IMR-90 (cell line): ENCODE measurements at regions not wholly inside any gene's neighbourhood (a gene's known extent, or its start where the extent isn't known, plus 50 kb on each side); places are given as distances from the start of the nearest gene placed in this dataset.

ENCODE experiments used
- ATAC-seq: fragments of 200-7000 bp; cut with Tn5 transposase; 2 replicates; pipeline ENCODE4 v1.9.1; 2020; ENCODE audit warnings: low read depth, mild to moderate bottlenecking, moderate library complexity
- BruUV-seq: library from RNA; stranded (reverse); fragments of 400-500 nt; replicated peaks from 2 replicates; lab custom pipeline; 2021; lab: Mats Ljungman, UMichigan
- CTCF ChIA-PET: fragments of 300-600 bp; formaldehyde crosslinking; extraction: SDS; loops from one replicate; lab custom pipeline; 2021; ENCODE audit warnings: antibody characterized with exemption; lab: Yijun Ruan, JAX
- POLR2A ChIA-PET: fragments of 300-600 bp; sonication (Branson Sonifier 250); formaldehyde crosslinking; loops from one replicate; lab custom pipeline; 2022; ENCODE audit warnings: antibody characterized with exemption; ENCODE audit not compliant: unreplicated experiment; lab: Charles Lee
- DNase-seq: peaks from one replicate; pipeline ENCODE4 v3.0.0; 2013
- H2AFZ ChIP-seq: replicated peaks from 2 replicates; pipeline ENCODE3; 2013; ENCODE audit warnings: low read length, mild to moderate bottlenecking; ENCODE audit not compliant: poor library complexity
- H2AK5ac ChIP-seq: 2 replicates; pipeline ENCODE4 v1.6.1; 2013; ENCODE audit warnings: low read depth, low read length, inconsistent platforms
- H2AK9ac ChIP-seq: replicated peaks from 2 replicates; pipeline ENCODE3; 2013; ENCODE audit warnings: mild to moderate bottlenecking, low read depth, low read length, moderate library complexity; ENCODE audit not compliant: poor library complexity
- H2BK120ac ChIP-seq: 2 replicates; pipeline ENCODE4 v1.6.1; 2013; ENCODE audit warnings: low read depth, low read length, inconsistent platforms
- H2BK15ac ChIP-seq: 3 replicates; pipeline ENCODE4 v1.6.1; 2013; ENCODE audit warnings: low read depth, low read length, inconsistent platforms
- H2BK20ac ChIP-seq: 2 replicates; pipeline ENCODE4 v1.6.1; 2013; ENCODE audit warnings: low read depth, mild to moderate bottlenecking, inconsistent platforms, low read length, moderate library complexity
- H2BK5ac ChIP-seq: 2 replicates; pipeline ENCODE4 v1.6.1; 2013; ENCODE audit warnings: mild to moderate bottlenecking, low read depth, low read length, inconsistent platforms; ENCODE audit not compliant: poor library complexity, severe bottlenecking
- H3K14ac ChIP-seq: replicated peaks from 2 replicates; pipeline ENCODE4 v1.6.1; 2013; ENCODE audit warnings: low read depth, low read length, inconsistent platforms
- H3K18ac ChIP-seq: 2 replicates; pipeline ENCODE4 v1.6.1; 2013; ENCODE audit warnings: low read depth, low read length, control low read depth
- H3K23ac ChIP-seq: 2 replicates; pipeline ENCODE4 v1.6.1; 2013; ENCODE audit warnings: low read depth, low read length, inconsistent platforms
- H3K27ac ChIP-seq: 2 replicates; pipeline ENCODE4 v1.5.1; 2013; ENCODE audit warnings: mild to moderate bottlenecking, control low read depth, low read length; ENCODE audit not compliant: insufficient read depth
- H3K27me3 ChIP-seq: 2 replicates; pipeline ENCODE4 v1.6.1; 2013; ENCODE audit warnings: low read length; ENCODE audit not compliant: control insufficient read depth, insufficient read depth
- H3K36me3 ChIP-seq: 2 replicates; pipeline ENCODE4 v1.6.1; 2013; ENCODE audit warnings: low read length, mixed read lengths; ENCODE audit not compliant: control insufficient read depth, insufficient read depth
- H3K4ac ChIP-seq: 2 replicates; pipeline ENCODE4 v1.6.1; 2013; ENCODE audit warnings: low read depth, low read length, inconsistent platforms
- H3K4me1 ChIP-seq: 2 replicates; pipeline ENCODE4 v1.6.1; 2013; ENCODE audit warnings: low read length, mixed read lengths; ENCODE audit not compliant: control insufficient read depth, insufficient read depth
- H3K4me2 ChIP-seq: 2 replicates; pipeline ENCODE4 v1.6.1; 2013; ENCODE audit warnings: low read depth, mild to moderate bottlenecking, control low read depth, low read length, moderate library complexity
- H3K4me3 ChIP-seq: 2 replicates; pipeline ENCODE4 v1.5.1; 2013; ENCODE audit warnings: low read depth, mild to moderate bottlenecking, control low read depth, low read length, moderate library complexity; ENCODE audit not compliant: insufficient read depth
- H3K56ac ChIP-seq: 2 replicates; pipeline ENCODE4 v1.6.1; 2013; ENCODE audit warnings: low read length, inconsistent platforms; ENCODE audit not compliant: insufficient read depth; ENCODE audit errors: extremely low read depth
- H3K79me1 ChIP-seq, 2 experiments: 2 replicates each; pipeline ENCODE4 v1.6.1; 2013; ENCODE audit warnings: low read length in 2 of 2, inconsistent platforms in 1 of 2, low read depth in 1 of 2
- H3K9ac ChIP-seq: 2 replicates; pipeline ENCODE4 v1.6.1; 2013; ENCODE audit warnings: low read depth, low read length, control low read depth
- H3K9me1 ChIP-seq: 2 replicates; pipeline ENCODE4 v1.6.1; 2013; ENCODE audit warnings: low read length, inconsistent platforms; ENCODE audit not compliant: insufficient read depth
- H3K9me3 ChIP-seq: 2 replicates; pipeline ENCODE4 v1.6.1; 2013; ENCODE audit warnings: low read length; ENCODE audit not compliant: control insufficient read depth, insufficient read depth
- H4K20me1 ChIP-seq: 2 replicates; pipeline ENCODE4 v1.6.1; 2013; ENCODE audit warnings: low read length, inconsistent platforms; ENCODE audit not compliant: insufficient read depth
- H4K5ac ChIP-seq: 2 replicates; pipeline ENCODE4 v1.6.1; 2013; ENCODE audit warnings: mild to moderate bottlenecking, low read depth, low read length, control low read depth
- H4K8ac ChIP-seq, 2 experiments: 2 replicates each; pipeline ENCODE4 v1.6.1; 2013; ENCODE audit warnings: low read depth in 2 of 2, low read length in 2 of 2, control low read depth in 1 of 2, inconsistent platforms in 1 of 2
- H4K91ac ChIP-seq: 2 replicates; pipeline ENCODE4 v1.6.1; 2013; ENCODE audit warnings: low read depth, low read length, inconsistent platforms; ENCODE audit not compliant: insufficient read depth
- BHLHE40 ChIP-seq: fragments of 150-350 bp; IDR thresholded peaks from 2 replicates; pipeline ENCODE4 v1.6.1; 2016; ENCODE audit warnings: mild to moderate bottlenecking, low read depth, low read length
- CEBPB ChIP-seq: IDR thresholded peaks from 2 replicates; pipeline ENCODE4 v1.6.1; 2012; ENCODE audit warnings: low read depth, low read length, improper control_type of control experiment
- CHD1 ChIP-seq: IDR thresholded peaks from 2 replicates; pipeline ENCODE4 v1.6.1; 2012; ENCODE audit warnings: low read depth, low read length, improper control_type of control experiment
- ELK1 ChIP-seq: fragments of 150-350 bp; IDR thresholded peaks from 2 replicates; pipeline ENCODE4 v1.6.1; 2016; ENCODE audit warnings: low read depth, mild to moderate bottlenecking, low read length, moderate library complexity, borderline replicate concordance
- FOS ChIP-seq: fragments of 150-350 bp; IDR thresholded peaks from 2 replicates; pipeline ENCODE4 v1.6.1; 2016; ENCODE audit warnings: low read depth, low read length
- MAFK ChIP-seq: IDR thresholded peaks from 2 replicates; pipeline ENCODE4 v1.6.1; 2012; ENCODE audit warnings: low read depth, low read length, improper control_type of control experiment
- MAZ ChIP-seq: IDR thresholded peaks from 2 replicates; pipeline ENCODE4 v1.6.1; 2012; ENCODE audit warnings: low read depth, mild to moderate bottlenecking, low read length, improper control_type of control experiment, moderate library complexity, borderline replicate concordance
- MXI1 ChIP-seq: IDR thresholded peaks from 2 replicates; pipeline ENCODE4 v1.6.1; 2012; ENCODE audit warnings: low read depth, mild to moderate bottlenecking, low read length, moderate library complexity, borderline replicate concordance
- NFE2L2 ChIP-seq: fragments of 150-350 bp; IDR thresholded peaks from 2 replicates; pipeline ENCODE4 v1.6.1; 2016; ENCODE audit warnings: low read depth, mild to moderate bottlenecking, low read length
- POLR2A ChIP-seq: IDR thresholded peaks from 2 replicates; pipeline ENCODE4 v1.6.1; 2012; ENCODE audit warnings: mild to moderate bottlenecking, low read depth, low read length
- RAD21 ChIP-seq: IDR thresholded peaks from 2 replicates; pipeline ENCODE4 v1.6.1; 2012; ENCODE audit warnings: low read length, improper control_type of control experiment
- RCOR1 ChIP-seq: IDR thresholded peaks from 2 replicates; pipeline ENCODE4 v1.6.1; 2012; ENCODE audit warnings: mild to moderate bottlenecking, low read length, improper control_type of control experiment; ENCODE audit not compliant: insufficient replicate concordance
- RFX5 ChIP-seq: IDR thresholded peaks from 2 replicates; pipeline ENCODE4 v1.8.0; 2012; ENCODE audit warnings: low read depth, mild to moderate bottlenecking, low read length, moderate library complexity
- SMC3 ChIP-seq: fragments of 150-350 bp; IDR thresholded peaks from 2 replicates; pipeline ENCODE4 v1.6.1; 2016; ENCODE audit warnings: low read depth, mild to moderate bottlenecking, antibody characterized with exemption, low read length, moderate library complexity
- USF2 ChIP-seq: fragments of 150-350 bp; IDR thresholded peaks from 2 replicates; pipeline ENCODE4 v1.6.1; 2017; ENCODE audit warnings: mild to moderate bottlenecking, antibody characterized with exemption, low read length, low read depth
- WGBS, 2 experiments: methylation state at CpG; one replicate each; pipeline versions ENCODE4 v1.1.5 to v1.1.7; 2013; ENCODE audit warnings: missing lambda C conversion rate in 2 of 2; ENCODE audit not compliant: insufficient read length in 1 of 2; ENCODE audit errors: extremely low coverage in 2 of 2; 5-methylcytosine and 5-hydroxymethylcytosine counted together
- dilution Hi-C: fragments of 300-500 bp; cut with HindIII; formaldehyde crosslinking; loops from one replicate; pipeline ENCODE4 v1.14.3; 2018; ENCODE audit warnings: low sequenced_read_pairs; ENCODE audit not compliant: unreplicated experiment
- in situ Hi-C: fragments of 300-500 bp; cut with MboI; formaldehyde crosslinking; loops from 3 replicates; pipeline ENCODE4 v1.14.3; 2019; ENCODE audit warnings: low sequenced_read_pairs, inconsistent platforms, mixed read lengths
- intact Hi-C: fragments of 100-400 bp; cut with micrococcal nuclease; formaldehyde crosslinking; loops from 2 replicates; pipeline ENCODE4 v1.10.0; 2022
- TF ChIP-seq, protein P1 (sequence below): conservative IDR thresholded peaks from 2 replicates; pipeline ENCODE4 v1.5.1; 2012; ENCODE audit warnings: mild to moderate bottlenecking, low read depth, low read length, improper control_type of control experiment

- H2AFZ ChIP-seq, result no peak overlapping the region
- no peak overlapping the region for H2BK120ac ChIP-seq
- no peaks in the 10 kb centered on the region for H3K4me1 ChIP-seq
- no peak overlapping the region for H3K23ac ChIP-seq
- H3K4me2 ChIP-seq, result no peak overlapping the region
- no peak overlapping the region for H3K4me3 ChIP-seq
- no peak overlapping the region for H3K14ac ChIP-seq
- H3K9ac ChIP-seq, result no peak overlapping the region
- H3K79me1 ChIP-seq, result no peaks in the 10 kb centered on the region
- no peak overlapping the region for H2AK5ac ChIP-seq
- no peak for DNase-seq
- in situ Hi-C loops, result no loop called here
- H2BK15ac ChIP-seq, result no peak overlapping the region
- H4K91ac ChIP-seq, result no peak overlapping the region
- H3K27me3 ChIP-seq, result peaks cover 17% of the 10 kb centered on the region
- H4K20me1 ChIP-seq, result no peaks in the 10 kb centered on the region
- no peak for ATAC-seq
- H3K9me3 ChIP-seq, result no peaks in the 10 kb centered on the region
- no CpG with 5 or more reads among the region's 4 CpGs for WGBS, 2 experiments
- H3K18ac ChIP-seq, result no peak overlapping the region
- intact Hi-C loops, result no loop called here
- BruUV-seq, result no TSS peak
- dilution Hi-C loops, result no loop called here
- CTCF ChIA-PET, result no interaction called here
- no peaks in the 10 kb centered on the region for H3K9me1 ChIP-seq
- no peaks in the 10 kb centered on the region for H3K36me3 ChIP-seq
- H3K56ac ChIP-seq, result no peak overlapping the region
- POLR2A ChIA-PET, result no interaction called here
- H2BK20ac ChIP-seq, result no peak overlapping the region
- H3K4ac ChIP-seq, result no peak overlapping the region
- no peak overlapping the region for H2BK5ac ChIP-seq
- no peak overlapping the region for H4K8ac ChIP-seq
- H4K5ac ChIP-seq, result no peak overlapping the region
- TF ChIP-seq NFE2L2 (no peak), POLR2A (no peak), MAFK (no peak), MXI1 (no peak), RAD21 (no peak), MAZ (no peak), CHD1 (no peak), RCOR1 (no peak), RFX5 (no peak), USF2 (no peak), CEBPB (no peak), ELK1 (no peak), BHLHE40 (no peak), SMC3 (no peak), FOS (no peak)
- TF ChIP-seq, protein P1, sequence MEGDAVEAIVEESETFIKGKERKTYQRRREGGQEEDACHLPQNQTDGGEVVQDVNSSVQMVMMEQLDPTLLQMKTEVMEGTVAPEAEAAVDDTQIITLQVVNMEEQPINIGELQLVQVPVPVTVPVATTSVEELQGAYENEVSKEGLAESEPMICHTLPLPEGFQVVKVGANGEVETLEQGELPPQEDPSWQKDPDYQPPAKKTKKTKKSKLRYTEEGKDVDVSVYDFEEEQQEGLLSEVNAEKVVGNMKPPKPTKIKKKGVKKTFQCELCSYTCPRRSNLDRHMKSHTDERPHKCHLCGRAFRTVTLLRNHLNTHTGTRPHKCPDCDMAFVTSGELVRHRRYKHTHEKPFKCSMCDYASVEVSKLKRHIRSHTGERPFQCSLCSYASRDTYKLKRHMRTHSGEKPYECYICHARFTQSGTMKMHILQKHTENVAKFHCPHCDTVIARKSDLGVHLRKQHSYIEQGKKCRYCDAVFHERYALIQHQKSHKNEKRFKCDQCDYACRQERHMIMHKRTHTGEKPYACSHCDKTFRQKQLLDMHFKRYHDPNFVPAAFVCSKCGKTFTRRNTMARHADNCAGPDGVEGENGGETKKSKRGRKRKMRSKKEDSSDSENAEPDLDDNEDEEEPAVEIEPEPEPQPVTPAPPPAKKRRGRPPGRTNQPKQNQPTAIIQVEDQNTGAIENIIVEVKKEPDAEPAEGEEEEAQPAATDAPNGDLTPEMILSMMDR, result no peak
- H2AK9ac ChIP-seq, result no peak overlapping the region
- no peak overlapping the region for H3K27ac ChIP-seq
Measured at GRCh38 chr5:141737535-141737934, 55.5 kb upstream of the ARAP3 start.
